HG02973 (cell line): ENCODE measurements at regions not wholly inside any gene's neighbourhood (a gene's known extent, or its start where the extent isn't known, plus 50 kb on each side); places are given as distances from the start of the nearest gene placed in this dataset.
"Not testable (repeated sequence)": the region's sequence is repeated elsewhere in the genome, so short reads cannot be mapped to it uniquely, and the experiment has no call there.

Experiments used
- ATAC-seq: cut with Tn5 transposase; IDR thresholded peaks from one replicate; pipeline ENCODE4 v1.9.1; 2021; ENCODE audit warnings: moderate library complexity; ENCODE audit not compliant: unreplicated experiment

GRCh38 chrX:2574271-2574670 is 73.5 kb upstream of the DHRSX start:
- ATAC-seq = no peak

- ATAC-seq = no peak
These were observed 72.0 kb upstream of the DHRSX start for GRCh38 chrX:2572740-2573139.

GRCh38 chrX:2568125-2568524 is 67.3 kb upstream of the DHRSX start:
- ATAC-seq = no peak

- ATAC-seq = no peak
These were observed 65.3 kb upstream of the DHRSX start for GRCh38 chrX:2566055-2566454.

GRCh38 chrX:2561456-2561855 is 60.7 kb upstream of the DHRSX start:
- ATAC-seq = no peak

- no peak for ATAC-seq
These were observed 58.3 kb upstream of the DHRSX start for GRCh38 chrX:2559124-2559523.

- ATAC-seq = no peak
These were observed 54.1 kb upstream of the DHRSX start for GRCh38 chrX:2554891-2555290.

- not testable (repeated sequence) for ATAC-seq
These were observed 53.3 kb upstream of the DHRSX start for GRCh38 chrX:2554066-2554465.

GRCh38 chrX:2552621-2553201 is 51.9 kb upstream of the DHRSX start:
- ATAC-seq = no peak

- ATAC-seq = no peak
These were observed 49.7 kb upstream of the DHRSX start for GRCh38 chrX:2550328-2551020.
